ENCODE measurements at regions not wholly inside any gene's neighbourhood (a gene's known extent, or its start where the extent isn't known, plus 50 kb on each side); places are given as distances from the start of the nearest gene placed in this dataset.

- TF ChIP-seq, protein P1, sequence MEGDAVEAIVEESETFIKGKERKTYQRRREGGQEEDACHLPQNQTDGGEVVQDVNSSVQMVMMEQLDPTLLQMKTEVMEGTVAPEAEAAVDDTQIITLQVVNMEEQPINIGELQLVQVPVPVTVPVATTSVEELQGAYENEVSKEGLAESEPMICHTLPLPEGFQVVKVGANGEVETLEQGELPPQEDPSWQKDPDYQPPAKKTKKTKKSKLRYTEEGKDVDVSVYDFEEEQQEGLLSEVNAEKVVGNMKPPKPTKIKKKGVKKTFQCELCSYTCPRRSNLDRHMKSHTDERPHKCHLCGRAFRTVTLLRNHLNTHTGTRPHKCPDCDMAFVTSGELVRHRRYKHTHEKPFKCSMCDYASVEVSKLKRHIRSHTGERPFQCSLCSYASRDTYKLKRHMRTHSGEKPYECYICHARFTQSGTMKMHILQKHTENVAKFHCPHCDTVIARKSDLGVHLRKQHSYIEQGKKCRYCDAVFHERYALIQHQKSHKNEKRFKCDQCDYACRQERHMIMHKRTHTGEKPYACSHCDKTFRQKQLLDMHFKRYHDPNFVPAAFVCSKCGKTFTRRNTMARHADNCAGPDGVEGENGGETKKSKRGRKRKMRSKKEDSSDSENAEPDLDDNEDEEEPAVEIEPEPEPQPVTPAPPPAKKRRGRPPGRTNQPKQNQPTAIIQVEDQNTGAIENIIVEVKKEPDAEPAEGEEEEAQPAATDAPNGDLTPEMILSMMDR (IDR thresholded peaks at IDR 0.05; ENCODE audit: low read depth, low read length), result no peak
- no peak overlapping the region for H3K4me3 ChIP-seq (replicated peaks in 1 of 2; ENCODE audit: low read depth in 2 of 2, low read length in 2 of 2)
- DNase-seq (ENCODE audit: low read depth in 2 of 2), result no peak
Observed at GRCh38 chr18:4582431-4583335, 127.6 kb upstream of the DLGAP1 start.

DNA sequence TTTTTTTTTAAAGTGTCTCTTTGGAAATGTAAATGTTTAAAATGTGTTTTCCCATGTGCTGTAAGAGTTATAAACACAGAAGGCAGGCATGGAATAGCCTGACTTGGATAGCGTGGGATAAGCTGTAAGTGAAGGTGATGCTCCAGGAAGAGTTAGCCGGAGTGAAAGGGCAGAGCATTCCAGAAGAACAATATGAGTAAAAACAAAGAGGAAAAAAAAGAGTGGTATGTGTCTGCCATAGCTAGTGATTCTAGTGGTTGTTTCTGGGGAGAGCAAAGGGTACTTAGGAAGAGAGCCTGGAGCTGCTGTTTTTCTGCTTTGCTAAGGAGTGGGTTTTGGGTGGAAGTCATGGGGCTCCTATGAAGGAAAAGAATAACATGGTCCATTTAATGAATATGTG lies 126.9 kb upstream of the DLGAP1 start:
- H3K4me3 ChIP-seq (replicated peaks in 1 of 2; ENCODE audit: low read depth in 2 of 2, low read length in 2 of 2), result no peak overlapping the region
- TF ChIP-seq, protein P1 (IDR thresholded peaks at IDR 0.05; ENCODE audit: low read depth, low read length), result no peak
- no peak for DNase-seq (ENCODE audit: low read depth in 2 of 2)

DNA sequence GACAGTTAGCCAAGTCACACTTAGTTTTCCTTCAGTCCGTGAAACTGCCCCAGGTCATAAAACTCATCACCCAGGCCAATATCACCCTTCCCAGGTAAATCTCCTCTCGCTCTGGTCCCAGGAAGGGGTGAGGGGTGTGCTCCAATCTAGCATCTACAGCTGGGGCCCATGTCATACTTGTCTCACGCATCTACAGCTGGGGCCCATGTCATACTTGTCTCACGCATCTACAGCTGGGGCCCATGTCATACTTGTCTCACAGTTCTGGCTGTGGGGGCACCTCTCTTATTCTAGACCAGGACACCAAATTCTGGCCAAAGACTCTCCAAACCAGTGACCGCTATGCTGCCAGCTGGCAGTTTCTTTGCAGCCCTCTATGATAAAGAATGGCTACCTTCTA lies 123.3 kb upstream of the DLGAP1 start:
- TF ChIP-seq, protein P1 (IDR thresholded peaks at IDR 0.05; ENCODE audit: low read depth, low read length), result no peak
- DNase-seq (ENCODE audit: low read depth in 2 of 2), result no peak
- H3K4me3 ChIP-seq (replicated peaks in 1 of 2; ENCODE audit: low read depth in 2 of 2, low read length in 2 of 2), result no peak overlapping the region

GRCh38 chr18:4573735-4574134 lies 118.6 kb upstream of the DLGAP1 start:
- TF ChIP-seq, protein P1 (IDR thresholded peaks at IDR 0.05; ENCODE audit: low read depth, low read length), result no peak
- no peak for DNase-seq (ENCODE audit: low read depth in 2 of 2)
- no peak overlapping the region for H3K4me3 ChIP-seq (replicated peaks in 1 of 2; ENCODE audit: low read depth in 2 of 2, low read length in 2 of 2)

- TF ChIP-seq, protein P1 (IDR thresholded peaks at IDR 0.05; ENCODE audit: low read depth, low read length), result no peak
- no peak overlapping the region for H3K4me3 ChIP-seq (replicated peaks in 1 of 2; ENCODE audit: low read depth in 2 of 2, low read length in 2 of 2)
- no peak for DNase-seq (ENCODE audit: low read depth in 2 of 2)
Observed at GRCh38 chr18:4557502-4557901, 102.4 kb upstream of the DLGAP1 start.

DNA sequence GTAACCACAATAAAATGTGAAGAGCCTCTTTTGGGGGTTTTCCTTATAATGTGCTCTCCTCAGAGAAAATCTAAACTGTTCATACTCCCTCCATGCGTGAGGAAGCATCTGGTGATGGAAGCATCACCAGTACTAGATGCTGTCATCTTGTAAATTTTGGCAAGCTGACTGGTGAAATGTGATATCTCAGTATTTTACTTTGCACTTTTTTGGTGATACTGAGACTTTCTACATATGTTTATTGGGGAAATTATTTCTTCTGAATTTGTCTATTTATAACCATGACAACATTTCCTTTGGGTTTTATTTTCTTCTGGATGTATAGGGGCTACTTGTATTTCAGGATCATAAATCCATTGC lies 95.9 kb upstream of the DLGAP1 start:
- TF ChIP-seq, protein P1 (IDR thresholded peaks at IDR 0.05; ENCODE audit: low read depth, low read length), result no peak

More for the DNA sequence above, 95.9 kb upstream of the DLGAP1 start:
- no peak for DNase-seq (ENCODE audit: low read depth in 2 of 2)
- H3K4me3 ChIP-seq (replicated peaks in 1 of 2; ENCODE audit: low read depth in 2 of 2, low read length in 2 of 2), result no peak overlapping the region

All from cardiac fibroblast (primary cell).